GM19438 (cell line): ENCODE measurements at regions not wholly inside any gene's neighbourhood (a gene's known extent, or its start where the extent isn't known, plus 50 kb on each side); places are given as distances from the start of the nearest gene placed in this dataset.

ENCODE experiments used
- ATAC-seq: cut with Tn5 transposase; IDR thresholded peaks from one replicate; pipeline ENCODE4 v1.9.1; 2021; ENCODE audit warnings: low read depth; ENCODE audit not compliant: unreplicated experiment

GRCh38 chr2:121104721-121105141 is 180.3 kb downstream of the TFCP2L1 start:
- no peak for ATAC-seq

GRCh38 chr2:121110924-121111323 is 174.1 kb downstream of the TFCP2L1 start:
- no peak for ATAC-seq

GRCh38 chr2:121118951-121119350 is 166.1 kb downstream of the TFCP2L1 start:
- ATAC-seq, result no peak

GRCh38 chr2:121120411-121120810 is 164.6 kb downstream of the TFCP2L1 start:
- no peak for ATAC-seq

GRCh38 chr2:121120991-121121390 is 164.0 kb downstream of the TFCP2L1 start:
- no peak for ATAC-seq

GRCh38 chr2:121121661-121122060 is 163.3 kb downstream of the TFCP2L1 start:
- no peak for ATAC-seq

- no peak for ATAC-seq
These were observed 161.7 kb downstream of the TFCP2L1 start for GRCh38 chr2:121123268-121123667.

- ATAC-seq, result no peak
These were observed 160.7 kb downstream of the TFCP2L1 start for GRCh38 chr2:121124330-121124729.

GRCh38 chr2:121125350-121125749 is 159.7 kb downstream of the TFCP2L1 start:
- no peak for ATAC-seq

- ATAC-seq, result no peak
These were observed 156.0 kb downstream of the TFCP2L1 start for GRCh38 chr2:121128741-121129659.

- no peak for ATAC-seq
These were observed 155.3 kb downstream of the TFCP2L1 start for GRCh38 chr2:121129692-121130091.

- ATAC-seq, result no peak
These were observed 154.6 kb downstream of the TFCP2L1 start for GRCh38 chr2:121130301-121130850.

GRCh38 chr2:121131375-121131774 is 153.6 kb downstream of the TFCP2L1 start:
- ATAC-seq, result no peak

GRCh38 chr2:121132054-121132761 is 152.8 kb downstream of the TFCP2L1 start:
- no peak for ATAC-seq

- ATAC-seq, result no peak
These were observed 152.3 kb downstream of the TFCP2L1 start for GRCh38 chr2:121132762-121133107.

GRCh38 chr2:121133551-121134319 is 151.3 kb downstream of the TFCP2L1 start:
- no peak for ATAC-seq

GRCh38 chr2:121134728-121135127 is 150.3 kb downstream of the TFCP2L1 start:
- ATAC-seq, result no peak

- no peak for ATAC-seq
These were observed 149.7 kb downstream of the TFCP2L1 start for GRCh38 chr2:121135168-121135853.

GRCh38 chr2:121136323-121136722 is 148.7 kb downstream of the TFCP2L1 start:
- no peak for ATAC-seq

GRCh38 chr2:121137571-121137970 is 147.4 kb downstream of the TFCP2L1 start:
- no peak for ATAC-seq
